ENCODE measurements at regions not wholly inside any gene's neighbourhood (a gene's known extent, or its start where the extent isn't known, plus 50 kb on each side); places are given as distances from the start of the nearest gene placed in this dataset.
"Not testable (repeated sequence)": the region's sequence is repeated elsewhere in the genome, so short reads cannot be mapped to it uniquely, and the experiment has no call there.

GRCh38 chr4:64814616-64815015 lies 405.4 kb upstream of the TECRL start:
- no peak for DNase-seq

- DNase-seq: no peak
These were observed 398.6 kb upstream of the TECRL start for GRCh38 chr4:64807821-64808220.

GRCh38 chr4:64799751-64800150 lies 390.5 kb upstream of the TECRL start:
- DNase-seq: no peak

GRCh38 chr4:64798828-64799227 lies 389.6 kb upstream of the TECRL start:
- DNase-seq: not testable (repeated sequence)

- DNase-seq: no peak
These were observed 387.3 kb upstream of the TECRL start for GRCh38 chr4:64796581-64796980.

- DNase-seq: peak; percentile 44
These were observed 374.9 kb upstream of the TECRL start for GRCh38 chr4:64784125-64784524.

GRCh38 chr4:64781737-64782326 lies 372.6 kb upstream of the TECRL start:
- peak; percentile 34 for DNase-seq

- DNase-seq: no peak
These were observed 371.4 kb upstream of the TECRL start for GRCh38 chr4:64780664-64781063.

- DNase-seq: no peak
These were observed 368.0 kb upstream of the TECRL start for GRCh38 chr4:64777286-64777685.

- DNase-seq: no peak
These were observed 367.6 kb upstream of the TECRL start for GRCh38 chr4:64776820-64777219.

GRCh38 chr4:64774626-64775025 lies 365.4 kb upstream of the TECRL start:
- DNase-seq: no peak

GRCh38 chr4:64771149-64771548 lies 361.9 kb upstream of the TECRL start:
- no peak for DNase-seq

- no peak for DNase-seq
These were observed 358.3 kb upstream of the TECRL start for GRCh38 chr4:64767547-64767946.

- DNase-seq: no peak
These were observed 357.3 kb upstream of the TECRL start for GRCh38 chr4:64766565-64766964.

- no peak for DNase-seq
These were observed 346.8 kb upstream of the TECRL start for GRCh38 chr4:64756016-64756415.

GRCh38 chr4:64747919-64748715 lies 338.9 kb upstream of the TECRL start:
- no peak for DNase-seq

- no peak for DNase-seq
These were observed 329.0 kb upstream of the TECRL start for GRCh38 chr4:64738240-64738639.

- DNase-seq: not testable (repeated sequence)
These were observed 328.5 kb upstream of the TECRL start for GRCh38 chr4:64737854-64738138.

GRCh38 chr4:64737026-64737853 lies 328.0 kb upstream of the TECRL start:
- no peak for DNase-seq

GRCh38 chr4:64729561-64729960 lies 320.3 kb upstream of the TECRL start:
- no peak for DNase-seq

GRCh38 chr4:64727960-64728359 lies 318.7 kb upstream of the TECRL start:
- DNase-seq: no peak

GRCh38 chr4:64727391-64727790 lies 318.1 kb upstream of the TECRL start:
- not testable (repeated sequence) for DNase-seq

GRCh38 chr4:64724689-64725088 lies 315.4 kb upstream of the TECRL start:
- no peak for DNase-seq

GRCh38 chr4:64721106-64721505 lies 311.9 kb upstream of the TECRL start:
- DNase-seq: no peak
